Tibial nerve (tissue), 4 donors: ENCODE measurements at regions not wholly inside any gene's neighbourhood (a gene's known extent, or its start where the extent isn't known, plus 50 kb on each side); places are given as distances from the start of the nearest gene placed in this dataset.

ENCODE experiments used
- EP300 ChIP-seq, 2 donors: sonication (generic); formaldehyde crosslinking; IDR thresholded peaks; one replicate each; pipeline ENCODE4 v1.6.1; 2017; ENCODE audit warnings: antibody characterized with exemption in 2 of 2, mild to moderate bottlenecking in 1 of 2
- POLR2A ChIP-seq, 2 donors: fragments of 450-650 bp; IDR thresholded peaks; one replicate each; pipeline ENCODE4 v1.6.1; 2017; ENCODE audit warnings: antibody characterized with exemption in 2 of 2, mild to moderate bottlenecking in 2 of 2, moderate library complexity in 2 of 2
- TF ChIP-seq, protein P1 (sequence below), 5 experiments: fragments of 200-600 bp in 3 of 5; fragments of 450-650 bp in 2 of 5; sonication (generic) in 3 of 5; IDR thresholded peaks; one replicate each; pipeline ENCODE4 v1.5.1; 2016 to 2019; ENCODE audit warnings: antibody characterized with exemption in 5 of 5, mild to moderate bottlenecking in 3 of 5, moderate library complexity in 2 of 5

DNA sequence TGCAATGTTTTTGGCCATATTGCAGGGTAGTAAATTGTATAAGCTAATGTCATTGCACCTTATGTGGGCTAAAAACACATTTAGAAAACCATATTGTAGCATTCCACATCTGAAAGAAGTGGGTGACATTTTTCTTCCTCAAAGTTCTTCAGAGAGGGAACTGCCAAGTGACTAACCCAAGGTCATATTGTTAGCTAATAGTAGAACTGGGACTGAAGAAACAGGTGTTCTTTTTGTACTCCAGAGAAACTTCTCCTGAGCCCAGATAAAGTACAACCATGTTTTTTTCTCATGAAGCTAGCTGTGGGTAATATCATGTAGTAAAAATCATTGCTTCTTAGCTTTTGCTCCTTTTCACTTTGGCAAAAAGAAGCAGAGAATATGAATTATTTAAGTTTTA is 333.0 kb downstream of the NSUN3 start:
- TF ChIP-seq, protein P1, sequence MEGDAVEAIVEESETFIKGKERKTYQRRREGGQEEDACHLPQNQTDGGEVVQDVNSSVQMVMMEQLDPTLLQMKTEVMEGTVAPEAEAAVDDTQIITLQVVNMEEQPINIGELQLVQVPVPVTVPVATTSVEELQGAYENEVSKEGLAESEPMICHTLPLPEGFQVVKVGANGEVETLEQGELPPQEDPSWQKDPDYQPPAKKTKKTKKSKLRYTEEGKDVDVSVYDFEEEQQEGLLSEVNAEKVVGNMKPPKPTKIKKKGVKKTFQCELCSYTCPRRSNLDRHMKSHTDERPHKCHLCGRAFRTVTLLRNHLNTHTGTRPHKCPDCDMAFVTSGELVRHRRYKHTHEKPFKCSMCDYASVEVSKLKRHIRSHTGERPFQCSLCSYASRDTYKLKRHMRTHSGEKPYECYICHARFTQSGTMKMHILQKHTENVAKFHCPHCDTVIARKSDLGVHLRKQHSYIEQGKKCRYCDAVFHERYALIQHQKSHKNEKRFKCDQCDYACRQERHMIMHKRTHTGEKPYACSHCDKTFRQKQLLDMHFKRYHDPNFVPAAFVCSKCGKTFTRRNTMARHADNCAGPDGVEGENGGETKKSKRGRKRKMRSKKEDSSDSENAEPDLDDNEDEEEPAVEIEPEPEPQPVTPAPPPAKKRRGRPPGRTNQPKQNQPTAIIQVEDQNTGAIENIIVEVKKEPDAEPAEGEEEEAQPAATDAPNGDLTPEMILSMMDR (IDR thresholded peaks at IDR 0.05), result no peak
- no peak for TF ChIP-seq POLR2A (IDR thresholded peaks at IDR 0.05)
- no peak for TF ChIP-seq EP300 (IDR thresholded peaks at IDR 0.05)
